BJ (cell line): ENCODE measurements at regions not wholly inside any gene's neighbourhood (a gene's known extent, or its start where the extent isn't known, plus 50 kb on each side); places are given as distances from the start of the nearest gene placed in this dataset.
A peak's percentile ranks its signal among the peaks of the same experiment; 100 is the strongest.

Source experiments
- CTCF ChIA-PET: fragments of 350-600 bp; formaldehyde crosslinking; extraction: SDS; loops from one replicate; lab custom pipeline; 2021; ENCODE audit warnings: antibody characterized with exemption, inconsistent platforms; lab: Yijun Ruan, JAX
- POLR2A ChIA-PET: fragments of 300-600 bp; sonication (Branson Sonifier 250); formaldehyde crosslinking; extraction: SDS; loops from one replicate; lab custom pipeline; 2021; ENCODE audit warnings: antibody characterized with exemption; lab: Charles Lee
- DNase-seq: peaks from one replicate; pipeline ENCODE4 v3.0.0-alpha.2; 2011; ENCODE audit warnings: low read depth
- H3K27me3 ChIP-seq: 2 replicates; pipeline ENCODE4 v1.6.0; 2011; ENCODE audit warnings: low read length; ENCODE audit not compliant: control insufficient read depth, insufficient read depth
- H3K36me3 ChIP-seq: 2 replicates; pipeline ENCODE4 v1.5.1; 2011; ENCODE audit warnings: low read length; ENCODE audit not compliant: control insufficient read depth, insufficient read depth
- H3K4me3 ChIP-seq: 2 replicates; pipeline ENCODE4 v1.5.1; 2011; ENCODE audit warnings: low read depth, mild to moderate bottlenecking, control low read depth, low read length
- CTCF ChIP-seq: IDR thresholded peaks from 2 replicates; pipeline ENCODE4 v1.5.1; 2011; ENCODE audit warnings: low read depth, mild to moderate bottlenecking, control low read depth, inconsistent platforms, low read length, moderate library complexity; ENCODE audit not compliant: insufficient read depth

DNA sequence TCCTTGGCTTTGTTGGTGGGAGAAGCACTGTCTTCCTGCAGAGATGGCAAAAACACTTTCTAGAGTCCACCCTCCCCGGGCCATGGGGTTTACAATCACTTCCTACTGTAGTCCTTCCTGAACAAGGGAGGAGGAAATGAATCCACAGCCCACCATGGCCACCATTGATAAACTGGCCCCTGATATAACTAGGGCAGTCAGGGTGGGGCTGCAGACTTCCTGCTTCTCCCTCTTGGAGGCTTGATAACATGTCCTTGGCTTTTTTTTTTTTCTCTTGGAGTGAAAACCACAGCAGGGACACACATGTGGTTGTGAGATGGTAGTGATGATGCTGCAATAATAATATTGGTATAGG, 437.8 kb downstream of the ZNF521 start:
- POLR2A ChIA-PET = no interaction called here
- no peak for DNase-seq
- no peaks in the 10 kb centered on the region for H3K36me3 ChIP-seq
- H3K27me3 ChIP-seq = peaks cover 2% of the 10 kb centered on the region; the same call in 1 of the 2 replicates
- TF ChIP-seq CTCF = no peak
- CTCF ChIA-PET = no interaction called here
- H3K4me3 ChIP-seq = no peak overlapping the region

DNA sequence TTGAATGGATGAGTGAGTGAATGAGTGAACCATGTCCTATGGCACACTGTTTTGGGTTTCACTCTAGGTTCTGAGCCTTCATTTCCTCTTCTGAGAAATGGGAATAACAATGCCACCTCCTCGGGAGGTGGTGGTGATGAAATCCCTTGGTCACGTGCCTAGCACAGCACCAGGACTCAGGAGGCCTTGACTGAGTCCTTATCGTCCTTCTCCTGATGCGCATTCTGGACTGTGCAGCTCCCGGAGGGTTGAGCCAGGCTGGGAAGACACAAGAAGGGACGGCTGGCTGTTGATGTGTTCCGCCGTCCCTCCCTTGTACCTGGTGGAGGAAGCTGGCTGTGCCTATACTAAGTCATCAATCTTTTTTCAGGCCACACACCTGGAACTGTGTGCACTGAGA, 437.3 kb downstream of the ZNF521 start:
- Histone ChIP-seq H3K36me3 (no peaks in the 10 kb centered on the region), H3K27me3 (peaks cover 2% of the 10 kb centered on the region; the same call in 1 of the 2 replicates), H3K4me3 (no peak overlapping the region)
- DNase-seq = no peak
- CTCF ChIA-PET = no interaction called here
- no peak for TF ChIP-seq CTCF
- POLR2A ChIA-PET = no interaction called here

- Histone ChIP-seq H3K27me3 (peaks cover 2% of the 10 kb centered on the region; the same call in 1 of the 2 replicates), H3K36me3 (no peaks in the 10 kb centered on the region), H3K4me3 (no peak overlapping the region)
- no peak for TF ChIP-seq CTCF
- CTCF ChIA-PET = no interaction called here
- POLR2A ChIA-PET = no interaction called here
- DNase-seq = peak; percentile 18
Observed at GRCh38 chr18:24915547-24915946, 436.4 kb downstream of the ZNF521 start.

DNA sequence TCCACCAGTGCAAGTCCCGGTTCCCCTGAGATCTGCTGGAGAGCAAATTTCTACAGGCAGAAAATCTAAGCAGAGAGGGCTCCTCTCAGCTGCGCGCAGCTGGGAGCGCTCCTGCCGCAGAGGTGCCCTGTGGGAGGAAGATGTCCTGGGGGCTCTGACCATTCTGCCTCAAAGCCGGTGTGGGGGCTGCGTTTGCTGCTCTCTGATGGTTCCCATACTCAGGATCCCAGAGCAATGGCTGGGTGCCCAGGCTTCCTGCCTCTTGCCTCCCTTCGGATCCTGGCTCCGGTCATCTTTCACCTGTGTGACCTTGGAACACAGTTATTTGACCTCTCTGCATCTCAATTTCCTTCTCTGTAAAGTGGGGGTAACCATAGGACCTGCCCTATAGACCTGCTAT, 434.2 kb downstream of the ZNF521 start:
- H3K4me3 ChIP-seq = no peak overlapping the region
- no peak for DNase-seq
- POLR2A ChIA-PET = no interaction called here
- CTCF ChIA-PET = no interaction called here
- TF ChIP-seq CTCF = no peak
- no peaks in the 10 kb centered on the region for H3K36me3 ChIP-seq
- peaks cover 2% of the 10 kb centered on the region; the same call in 1 of the 2 replicates for H3K27me3 ChIP-seq

DNA sequence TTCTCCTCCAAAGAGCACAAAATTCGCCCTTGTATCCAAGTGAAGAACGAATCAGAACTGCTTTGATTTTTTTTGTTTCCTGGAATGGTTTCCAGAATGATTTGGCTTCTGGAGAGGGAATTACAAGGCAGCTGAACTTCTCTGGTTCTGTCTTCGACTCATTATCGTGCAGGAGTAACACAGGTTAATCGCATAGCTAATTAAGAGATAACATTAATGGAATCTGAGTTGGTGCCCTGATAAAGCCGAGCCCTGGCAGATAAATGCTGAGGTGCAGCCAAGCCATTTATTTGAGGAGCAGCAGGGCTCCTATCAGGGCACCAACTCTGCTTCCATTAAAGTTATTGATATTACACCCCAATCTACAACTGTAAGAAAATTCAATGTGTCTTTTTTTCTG, 433.7 kb downstream of the ZNF521 start:
- Histone ChIP-seq H3K36me3 (no peaks in the 10 kb centered on the region), H3K4me3 (no peak overlapping the region), H3K27me3 (peaks cover 2% of the 10 kb centered on the region; the same call in 1 of the 2 replicates)
- CTCF ChIA-PET = interaction anchor here (0.6 to 1.0 kb wide), 2 partner anchors 13 to 244 kb away, joined by 3 to 4 read pairs; no protein-coding TSS in a partner anchor
- DNase-seq = no peak
- no peak for TF ChIP-seq CTCF
- POLR2A ChIA-PET = no interaction called here
